ENCODE measurements at regions not wholly inside any gene's neighbourhood (a gene's known extent, or its start where the extent isn't known, plus 50 kb on each side); places are given as distances from the start of the nearest gene placed in this dataset.

DNA sequence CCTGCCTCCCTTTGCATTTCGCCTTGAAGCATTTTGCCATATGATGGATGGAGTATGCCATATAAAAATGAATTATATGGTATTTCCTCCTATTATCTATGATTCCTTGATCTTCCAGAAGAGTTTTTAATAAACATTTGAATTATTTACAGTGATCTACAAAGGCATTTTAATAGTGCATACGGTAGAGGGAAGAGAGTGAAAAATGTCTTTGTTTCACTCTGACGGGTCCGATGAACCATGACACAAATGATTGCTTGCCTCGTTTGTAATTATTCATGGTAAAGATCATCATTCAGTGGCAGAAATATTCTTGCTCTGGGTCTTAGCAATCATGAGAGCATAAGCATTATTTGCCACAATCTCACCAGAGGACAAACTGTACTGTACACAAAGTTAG is 1010.9 kb downstream of the NTRK3 start:
- no peak for DNase-seq (ENCODE audit: low read depth in 2 of 2)

GRCh38 chr15:87243474-87243873 is 1013.1 kb downstream of the NTRK3 start:
- DNase-seq (ENCODE audit: low read depth in 2 of 2), result no peak

GRCh38 chr15:87239582-87240230 is 1016.8 kb downstream of the NTRK3 start:
- DNase-seq (ENCODE audit: low read depth in 2 of 2), result no peak

DNA sequence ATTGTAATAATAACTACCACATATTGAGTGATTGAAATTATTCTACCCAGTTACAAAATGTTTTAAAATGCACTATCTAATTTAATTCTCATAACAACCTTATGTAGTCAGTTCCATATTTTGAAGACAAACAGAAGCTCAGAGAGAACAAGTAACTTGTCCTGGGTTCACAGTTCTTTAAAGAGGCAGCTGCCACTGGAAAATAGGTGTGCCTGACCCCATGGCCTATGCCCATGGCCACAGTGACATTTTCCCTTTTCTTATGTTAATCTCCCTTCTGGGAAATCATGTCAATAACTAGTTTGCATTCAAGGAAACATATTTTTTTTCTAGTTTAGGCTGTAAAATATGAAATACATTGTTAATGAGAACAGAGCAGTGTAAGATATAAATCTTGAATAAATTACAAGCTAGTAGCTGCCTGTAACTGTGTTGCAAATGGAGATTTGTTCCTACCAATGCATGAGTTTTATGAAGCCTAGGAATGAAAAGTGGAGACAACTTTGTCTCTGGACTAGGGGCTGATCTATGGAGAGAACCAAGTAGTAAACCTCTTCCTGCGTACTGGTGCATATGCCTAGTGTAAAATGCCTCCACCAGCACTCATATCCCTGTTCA is 1018.0 kb downstream of the NTRK3 start:
- DNase-seq (ENCODE audit: low read depth in 2 of 2), result no peak

DNA sequence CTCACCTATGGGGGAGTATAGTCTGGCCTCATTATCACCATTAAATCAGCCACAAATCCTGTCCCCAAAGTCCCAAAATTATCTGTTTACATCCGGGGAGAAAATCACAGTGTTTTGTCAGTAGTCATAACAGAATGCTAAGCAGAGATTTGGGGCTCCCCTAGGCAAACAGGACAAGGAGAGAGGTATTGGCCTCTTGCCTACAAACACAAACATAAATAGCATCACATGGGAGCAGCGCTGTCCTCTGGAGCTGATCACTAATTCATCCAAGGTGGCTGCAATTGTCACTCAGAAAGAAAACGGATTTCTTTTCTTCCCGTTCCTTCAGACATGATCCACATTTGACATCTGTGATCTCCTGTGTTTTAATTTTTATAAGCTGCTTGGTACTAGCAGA is 1028.1 kb downstream of the NTRK3 start:
- DNase-seq (ENCODE audit: low read depth in 2 of 2), result no peak

GRCh38 chr15:87227846-87228245 is 1028.7 kb downstream of the NTRK3 start:
- DNase-seq (ENCODE audit: low read depth in 2 of 2), result no peak

DNA sequence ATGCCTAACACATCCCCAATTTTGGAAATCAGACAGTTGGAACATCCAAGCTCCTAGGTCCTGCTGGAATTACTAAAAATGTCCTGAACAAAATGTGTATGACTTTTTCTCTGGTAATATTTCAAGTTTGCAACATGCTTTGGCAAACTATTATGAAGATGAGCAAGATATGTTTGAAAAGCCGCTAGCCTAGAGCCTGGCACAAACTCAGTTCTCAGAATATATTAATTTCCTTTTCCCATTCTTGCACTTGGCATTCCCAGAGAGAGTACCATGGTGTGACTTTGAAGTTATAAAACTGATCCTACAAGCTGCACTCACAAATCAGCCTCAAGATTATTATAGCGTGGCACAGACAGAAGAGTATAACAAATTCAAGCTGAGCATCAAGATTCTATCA is 1031.1 kb downstream of the NTRK3 start:
- DNase-seq (ENCODE audit: low read depth in 2 of 2), result no peak

- peak; percentile 42 for DNase-seq (ENCODE audit: low read depth in 2 of 2)
These were observed 1032.1 kb downstream of the NTRK3 start for GRCh38 chr15:87224404-87224803.

GRCh38 chr15:87219650-87220615 is 1036.6 kb downstream of the NTRK3 start:
- DNase-seq (ENCODE audit: low read depth in 2 of 2), result no peak

- no peak for DNase-seq (ENCODE audit: low read depth in 2 of 2)
These were observed 1041.4 kb downstream of the NTRK3 start for GRCh38 chr15:87215100-87215499.

DNA sequence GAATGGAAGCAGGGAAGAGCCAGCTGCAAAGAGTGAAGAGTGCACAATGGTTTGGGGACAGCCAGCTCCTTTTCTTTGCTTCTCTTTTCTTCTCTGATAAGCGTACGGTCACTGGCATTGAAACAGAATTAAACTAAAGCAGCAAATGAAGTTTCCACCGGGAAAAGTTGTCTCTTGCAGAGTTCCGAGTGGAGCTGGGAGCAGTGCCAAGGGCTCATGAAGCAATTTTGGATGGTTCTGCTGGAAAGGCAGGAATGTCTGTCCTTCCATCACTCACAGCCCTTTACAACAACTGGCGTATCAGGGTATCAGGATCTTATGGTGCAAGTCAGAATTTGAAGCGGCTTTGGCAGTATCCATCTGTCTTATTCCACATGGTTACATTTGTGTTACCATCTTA is 1042.9 kb downstream of the NTRK3 start:
- no peak for DNase-seq (ENCODE audit: low read depth in 2 of 2)

GRCh38 chr15:87212041-87212440 is 1044.5 kb downstream of the NTRK3 start:
- no peak for DNase-seq (ENCODE audit: low read depth in 2 of 2)

- DNase-seq (ENCODE audit: low read depth in 2 of 2), result no peak
These were observed 1045.0 kb downstream of the NTRK3 start for GRCh38 chr15:87211547-87211946.

DNA sequence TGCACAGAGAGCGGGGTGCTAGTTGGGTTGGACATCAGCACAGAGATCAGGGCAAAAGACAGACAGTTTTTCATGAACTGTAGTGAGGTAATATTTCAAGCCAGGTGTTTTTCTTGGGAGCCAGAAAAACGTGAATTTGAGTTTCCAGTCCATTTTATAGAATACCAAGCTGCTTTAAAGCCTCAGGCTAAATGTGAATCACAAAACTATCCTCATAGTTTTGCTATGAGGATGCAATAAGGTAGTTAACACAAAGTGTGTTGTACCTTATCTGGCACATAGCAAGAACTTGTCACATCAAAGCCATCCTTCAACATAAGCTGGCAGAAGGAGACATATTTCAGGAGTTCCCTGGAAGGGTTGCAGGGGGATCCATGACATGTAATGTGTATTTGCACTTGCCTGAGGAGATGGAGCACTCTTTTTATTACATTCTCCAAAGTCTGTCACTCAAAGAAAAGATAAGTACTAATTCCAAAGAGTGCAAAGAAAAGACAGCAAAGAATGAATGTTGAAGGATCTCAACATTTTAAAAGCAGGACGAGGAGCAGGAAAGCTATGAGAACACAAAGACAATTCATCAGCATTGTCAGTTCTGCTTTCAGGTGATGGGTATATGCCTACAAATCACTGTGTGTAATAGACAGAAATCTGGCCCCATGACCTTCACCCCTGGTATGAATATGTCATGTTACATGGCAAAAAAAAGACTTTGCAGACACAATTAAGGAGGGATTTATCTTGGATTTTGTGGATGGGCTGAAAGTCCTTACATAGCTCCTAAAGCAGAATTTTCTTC is 1046.4 kb downstream of the NTRK3 start:
- DNase-seq (ENCODE audit: low read depth in 2 of 2), result no peak

DNA sequence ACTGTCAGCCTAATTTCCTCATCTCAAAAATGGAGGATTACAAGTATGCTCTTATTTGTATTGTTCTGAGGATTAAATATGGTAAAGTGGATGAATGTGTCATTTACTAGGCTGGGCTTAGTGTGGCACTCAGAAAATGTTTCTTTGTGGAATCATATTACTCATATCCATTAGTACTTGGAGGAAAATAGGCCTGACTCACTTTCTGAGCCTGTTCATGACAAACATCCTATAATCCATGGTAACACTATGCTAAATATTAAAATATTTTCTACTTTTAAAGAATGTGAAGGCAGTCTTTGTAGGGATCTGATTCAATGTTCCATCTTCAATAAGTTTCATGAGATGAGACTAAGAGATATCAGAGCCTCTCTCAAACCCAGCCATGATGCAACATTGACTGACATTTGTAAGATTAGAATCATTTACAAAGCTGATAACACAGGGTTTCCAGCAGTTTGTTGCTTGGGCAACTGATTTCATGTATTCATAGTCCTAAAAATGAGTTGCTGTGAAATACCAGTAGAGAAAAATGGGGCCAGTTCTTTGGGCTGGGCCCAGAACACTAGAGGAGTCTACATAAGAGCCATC is 1048.5 kb downstream of the NTRK3 start:
- peak; percentile 37 to 40 for DNase-seq (ENCODE audit: low read depth in 2 of 2)

DNA sequence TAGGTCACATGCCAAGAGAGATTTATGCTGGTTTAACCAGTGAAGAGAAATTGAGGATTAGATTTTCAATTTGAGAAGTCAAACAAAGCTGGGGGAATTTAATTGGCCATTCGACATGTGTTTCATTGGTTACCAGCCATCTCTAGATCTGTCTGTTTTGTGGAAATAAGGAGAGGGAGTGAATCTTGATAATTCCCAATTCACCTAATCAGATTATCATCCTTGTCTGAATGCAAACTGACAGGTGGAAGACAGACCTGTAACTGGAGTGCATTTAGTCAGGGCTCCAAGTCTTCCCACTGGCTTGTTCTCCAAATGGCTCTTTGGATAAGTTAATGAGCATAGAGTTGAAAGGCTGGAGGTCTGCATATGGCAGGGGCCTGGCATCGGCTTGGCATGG is 1049.3 kb downstream of the NTRK3 start:
- DNase-seq (ENCODE audit: low read depth in 2 of 2), result no peak

- no peak for DNase-seq (ENCODE audit: low read depth in 2 of 2)
These were observed 1054.6 kb downstream of the NTRK3 start for GRCh38 chr15:87201986-87202385.

DNA sequence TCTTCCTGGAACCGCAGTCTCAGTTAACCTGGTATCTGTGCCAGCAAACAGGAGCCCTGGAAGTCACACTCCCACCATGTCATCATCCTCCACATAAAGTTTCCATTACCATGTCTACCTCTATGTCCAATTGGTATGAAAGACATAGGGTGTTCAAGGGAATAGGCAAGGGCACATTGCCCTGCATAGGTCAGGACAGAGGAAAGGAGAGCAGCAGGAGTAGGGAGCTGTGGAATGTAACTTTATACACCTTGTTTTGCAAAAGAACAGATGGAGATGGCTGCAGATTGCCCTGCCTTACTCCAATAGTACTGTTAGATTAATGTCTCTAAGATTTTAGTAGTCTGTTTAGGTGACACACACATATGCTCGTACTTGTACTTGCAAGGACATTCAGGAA is 1056.4 kb downstream of the NTRK3 start:
- no peak for DNase-seq (ENCODE audit: low read depth in 2 of 2)

GRCh38 chr15:87197981-87198380 is 1058.6 kb downstream of the NTRK3 start:
- no peak for DNase-seq (ENCODE audit: low read depth in 2 of 2)

DNA sequence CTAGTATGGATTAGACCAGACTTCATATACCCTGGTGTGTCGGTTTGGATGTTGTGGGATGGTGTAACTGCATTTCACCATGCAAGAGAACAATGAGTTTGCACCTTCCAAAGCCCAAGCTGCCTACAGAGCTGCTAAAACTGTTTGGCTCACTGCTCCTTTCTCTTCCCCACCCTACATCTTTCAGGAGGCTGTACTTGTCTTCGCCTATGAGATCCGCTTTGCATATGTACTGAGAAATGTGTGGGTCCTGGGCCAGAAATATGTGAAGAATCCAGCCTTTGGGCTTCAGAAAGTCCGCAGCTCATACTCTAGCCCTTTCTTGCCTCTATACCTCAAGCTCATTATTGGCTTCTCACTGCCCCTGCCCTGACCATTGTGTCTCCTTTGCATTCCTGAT is 1060.0 kb downstream of the NTRK3 start:
- DNase-seq (ENCODE audit: low read depth in 2 of 2), result no peak

- DNase-seq (ENCODE audit: low read depth in 2 of 2), result no peak
These were observed 1063.1 kb downstream of the NTRK3 start for GRCh38 chr15:87193481-87193880.

Data from fibroblast of skin of left biceps (primary cell).